Mesodermal cell (in vitro differentiated cells): ENCODE measurements at regions not wholly inside any gene's neighbourhood (a gene's known extent, or its start where the extent isn't known, plus 50 kb on each side); places are given as distances from the start of the nearest gene placed in this dataset.
"Not testable (repeated sequence)": the region's sequence is repeated elsewhere in the genome, so short reads cannot be mapped to it uniquely, and the experiment has no call there.

Source experiments
- H3K27ac ChIP-seq: 2 replicates; pipeline ENCODE4 v1.7.0; 2013; ENCODE audit warnings: mild to moderate bottlenecking, low read depth, low read length, moderate library complexity; ENCODE audit not compliant: severe bottlenecking
- H3K36me3 ChIP-seq: 2 replicates; pipeline ENCODE4 v1.7.1; 2013; ENCODE audit warnings: mild to moderate bottlenecking, low read length, moderate library complexity; ENCODE audit not compliant: control insufficient read depth, insufficient read depth
- H3K4me1 ChIP-seq: one replicate; pipeline ENCODE4 v1.7.1; 2013; ENCODE audit warnings: mild to moderate bottlenecking, low read length; ENCODE audit not compliant: insufficient read depth, control insufficient read depth, poor library complexity, severe bottlenecking
- H3K4me3 ChIP-seq: 2 replicates; pipeline ENCODE4 v1.7.0; 2013; ENCODE audit warnings: low read length, control low read depth, mild to moderate bottlenecking; ENCODE audit not compliant: insufficient read depth, poor library complexity, severe bottlenecking; ENCODE audit errors: extremely low read depth
- H3K9me3 ChIP-seq: 2 replicates; pipeline ENCODE4 v1.7.1; 2013; ENCODE audit warnings: mild to moderate bottlenecking, low read length, moderate library complexity; ENCODE audit not compliant: control insufficient read depth
- WGBS, 2 experiments: methylation state at CpG; one replicate each; pipeline ENCODE4 v1.1.5; 2013; ENCODE audit warnings: missing lambda C conversion rate in 2 of 2; ENCODE audit not compliant: insufficient coverage in 2 of 2; 5-methylcytosine and 5-hydroxymethylcytosine counted together

GRCh38 chr16:64346080-64346479, 775.8 kb downstream of the CDH11 start:
- no peaks in the 10 kb centered on the region for H3K4me1 ChIP-seq
- H3K4me3 ChIP-seq: no peak overlapping the region
- H3K27ac ChIP-seq: no peak overlapping the region
- 81 to 90% methylated on average over 4 of the region's 4 CpGs for WGBS, 2 experiments
- H3K36me3 ChIP-seq: no peaks in the 10 kb centered on the region
- no peaks in the 10 kb centered on the region for H3K9me3 ChIP-seq

GRCh38 chr16:64345142-64345541, 776.7 kb downstream of the CDH11 start:
- Histone ChIP-seq H3K36me3 (no peaks in the 10 kb centered on the region), H3K9me3 (no peaks in the 10 kb centered on the region), H3K4me1 (no peaks in the 10 kb centered on the region), H3K27ac (no peak overlapping the region), H3K4me3 (no peak overlapping the region)
- WGBS, 2 experiments: 96 to 100% methylated on average over 4 to 6 of the region's 6 CpGs

- H3K4me1 ChIP-seq, H3K36me3 ChIP-seq, H3K4me3 ChIP-seq, H3K27ac ChIP-seq, H3K9me3 ChIP-seq: not testable (repeated sequence)
- 95 to 97% methylated on average over 39 to 41 of the region's 47 CpGs for WGBS, 2 experiments
These were observed 777.9 kb downstream of the CDH11 start for GRCh38 chr16:64343820-64344443.

- 100% methylated on average over 2 of the region's 8 CpGs; no CpG with 5 or more reads in 1 of the 2 experiments for WGBS, 2 experiments
- Histone ChIP-seq H3K9me3 (no peaks in the 10 kb centered on the region), H3K27ac (no peak overlapping the region), H3K4me1 (no peaks in the 10 kb centered on the region), H3K36me3 (no peaks in the 10 kb centered on the region), H3K4me3 (no peak overlapping the region)
These were observed 778.6 kb downstream of the CDH11 start for GRCh38 chr16:64343061-64343819.

- not testable (repeated sequence) for H3K4me1 ChIP-seq, H3K4me3 ChIP-seq, H3K27ac ChIP-seq, H3K9me3 ChIP-seq, H3K36me3 ChIP-seq
- WGBS, 2 experiments: no CpG with 5 or more reads among the region's 1 CpG
These were observed 780.5 kb downstream of the CDH11 start for GRCh38 chr16:64341336-64341735.

GRCh38 chr16:64339052-64339770, 782.7 kb downstream of the CDH11 start:
- H3K4me1 ChIP-seq: no peaks in the 10 kb centered on the region
- no peak overlapping the region for H3K4me3 ChIP-seq
- 94% methylated on average over 2 to 3 of the region's 4 CpGs for WGBS, 2 experiments
- no peak overlapping the region for H3K27ac ChIP-seq
- H3K9me3 ChIP-seq: no peaks in the 10 kb centered on the region
- H3K36me3 ChIP-seq: no peaks in the 10 kb centered on the region

GRCh38 chr16:64321881-64322280, 800.0 kb downstream of the CDH11 start:
- Histone ChIP-seq H3K36me3 (no peaks in the 10 kb centered on the region), H3K4me1 (no peaks in the 10 kb centered on the region), H3K4me3 (no peak overlapping the region), H3K9me3 (no peaks in the 10 kb centered on the region), H3K27ac (no peak overlapping the region)
- 91 to 94% methylated on average over 1 to 2 of the region's 2 CpGs for WGBS, 2 experiments

GRCh38 chr16:64321066-64321465, 800.8 kb downstream of the CDH11 start:
- Histone ChIP-seq H3K4me3 (no peak overlapping the region), H3K36me3 (no peaks in the 10 kb centered on the region), H3K27ac (no peak overlapping the region), H3K9me3 (no peaks in the 10 kb centered on the region), H3K4me1 (no peaks in the 10 kb centered on the region)
- 100% methylated on average over 1 of the region's 1 CpG for WGBS, 2 experiments

GRCh38 chr16:64317601-64318000, 804.3 kb downstream of the CDH11 start:
- Histone ChIP-seq H3K36me3 (no peaks in the 10 kb centered on the region), H3K4me1 (no peaks in the 10 kb centered on the region), H3K4me3 (no peak overlapping the region), H3K9me3 (no peaks in the 10 kb centered on the region), H3K27ac (no peak overlapping the region)
- WGBS, 2 experiments: no CpG with 5 or more reads among the region's 1 CpG

GRCh38 chr16:64313726-64314125, 808.1 kb downstream of the CDH11 start:
- Histone ChIP-seq H3K4me1 (no peaks in the 10 kb centered on the region), H3K27ac (no peak overlapping the region), H3K36me3 (no peaks in the 10 kb centered on the region), H3K9me3 (no peaks in the 10 kb centered on the region), H3K4me3 (no peak overlapping the region)
- WGBS, 2 experiments: 80 to 95% methylated on average over 4 of the region's 4 CpGs
